GM18951 (cell line): ENCODE measurements at regions not wholly inside any gene's neighbourhood (a gene's known extent, or its start where the extent isn't known, plus 50 kb on each side); places are given as distances from the start of the nearest gene placed in this dataset.

Experiments
- POLR2A ChIP-seq: IDR thresholded peaks from 4 replicates; pipeline ENCODE4 v1.6.1; 2011; ENCODE audit warnings: mild to moderate bottlenecking; ENCODE audit not compliant: insufficient read length, insufficient read depth; ENCODE audit errors: extremely low read depth
- in situ Hi-C: fragments of 300-500 bp; cut with MboI; formaldehyde crosslinking; loops from one replicate; pipeline ENCODE4 v1.12.0; 2022; ENCODE audit warnings: low sequenced_read_pairs, mixed read lengths, inconsistent platforms; ENCODE audit not compliant: unreplicated experiment

DNA sequence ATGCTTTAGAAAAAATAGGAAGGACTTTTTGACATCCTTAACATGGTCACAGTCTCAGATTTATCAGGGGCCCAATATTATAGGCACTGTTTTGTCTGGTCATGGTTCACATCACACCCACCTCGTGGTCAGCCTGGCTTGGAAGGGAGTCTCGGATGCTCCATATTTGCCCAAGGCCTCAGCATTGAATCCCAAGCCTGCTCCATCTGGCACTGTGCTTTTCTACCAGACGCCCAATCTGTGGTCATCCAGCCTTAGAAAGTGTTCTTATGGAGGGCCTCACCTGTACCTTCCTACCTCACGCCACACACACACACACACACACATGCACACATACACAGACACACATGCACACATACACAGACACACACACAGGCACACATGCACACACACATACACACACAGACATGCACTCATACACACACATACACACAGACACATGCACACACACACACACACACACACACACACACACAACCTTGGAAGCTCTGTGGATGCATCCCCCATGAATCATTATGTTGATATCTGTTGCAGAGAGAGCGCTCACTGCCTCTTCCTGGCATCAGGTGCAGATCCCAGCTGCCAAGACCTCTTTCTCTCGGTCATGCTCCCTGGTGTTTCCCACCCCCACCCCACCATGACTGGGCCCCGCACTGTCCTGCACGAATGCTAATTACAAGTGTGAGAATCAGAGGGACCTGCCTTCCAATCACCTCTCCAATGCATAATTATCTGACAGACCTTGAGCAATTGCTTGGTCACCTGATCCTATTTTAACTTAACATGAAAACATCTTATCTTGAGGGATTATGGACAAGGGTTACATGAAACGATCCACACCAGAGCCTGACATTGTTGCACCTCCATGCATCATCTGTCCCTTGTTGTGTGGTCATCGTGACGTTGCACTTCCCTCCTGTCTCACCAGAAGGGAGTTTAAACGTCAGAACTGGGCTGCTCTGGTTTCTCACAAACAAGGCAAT, 122.7 kb upstream of the TMEM72 start:
- in situ Hi-C loops: no loop called here
- no peak for TF ChIP-seq POLR2A

- TF ChIP-seq POLR2A: no peak
- in situ Hi-C loops: no loop called here
Measured at GRCh38 chr10:44792119-44792775, 118.9 kb upstream of the TMEM72 start.

GRCh38 chr10:44799966-44800365, 111.2 kb upstream of the TMEM72 start:
- in situ Hi-C loops: no loop called here
- TF ChIP-seq POLR2A: no peak

GRCh38 chr10:44801383-44802327, 109.5 kb upstream of the TMEM72 start:
- in situ Hi-C loops: no loop called here
- TF ChIP-seq POLR2A: no peak

- in situ Hi-C loops: no loop called here
- TF ChIP-seq POLR2A: no peak
Measured at GRCh38 chr10:44803862-44804261, 107.3 kb upstream of the TMEM72 start.

DNA sequence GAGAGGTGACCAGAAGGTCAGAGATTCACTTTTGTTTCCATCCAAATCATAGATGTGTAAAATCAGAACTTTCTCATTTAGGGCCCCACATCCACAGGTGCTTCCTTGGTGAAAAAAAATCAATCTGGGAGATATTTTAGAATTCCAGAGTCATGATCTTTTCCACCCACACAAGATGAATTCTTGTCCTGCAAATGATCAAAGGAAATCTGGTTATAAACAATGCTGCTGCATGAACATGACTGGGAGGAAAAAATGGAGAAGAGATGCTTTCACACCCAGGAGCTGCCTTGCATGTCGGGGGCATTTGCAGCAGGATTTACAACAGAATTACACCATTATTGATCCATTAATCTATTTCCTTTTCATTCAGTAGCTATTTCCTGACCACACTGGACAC, 106.5 kb upstream of the TMEM72 start:
- TF ChIP-seq POLR2A: no peak
- in situ Hi-C loops: no loop called here

DNA sequence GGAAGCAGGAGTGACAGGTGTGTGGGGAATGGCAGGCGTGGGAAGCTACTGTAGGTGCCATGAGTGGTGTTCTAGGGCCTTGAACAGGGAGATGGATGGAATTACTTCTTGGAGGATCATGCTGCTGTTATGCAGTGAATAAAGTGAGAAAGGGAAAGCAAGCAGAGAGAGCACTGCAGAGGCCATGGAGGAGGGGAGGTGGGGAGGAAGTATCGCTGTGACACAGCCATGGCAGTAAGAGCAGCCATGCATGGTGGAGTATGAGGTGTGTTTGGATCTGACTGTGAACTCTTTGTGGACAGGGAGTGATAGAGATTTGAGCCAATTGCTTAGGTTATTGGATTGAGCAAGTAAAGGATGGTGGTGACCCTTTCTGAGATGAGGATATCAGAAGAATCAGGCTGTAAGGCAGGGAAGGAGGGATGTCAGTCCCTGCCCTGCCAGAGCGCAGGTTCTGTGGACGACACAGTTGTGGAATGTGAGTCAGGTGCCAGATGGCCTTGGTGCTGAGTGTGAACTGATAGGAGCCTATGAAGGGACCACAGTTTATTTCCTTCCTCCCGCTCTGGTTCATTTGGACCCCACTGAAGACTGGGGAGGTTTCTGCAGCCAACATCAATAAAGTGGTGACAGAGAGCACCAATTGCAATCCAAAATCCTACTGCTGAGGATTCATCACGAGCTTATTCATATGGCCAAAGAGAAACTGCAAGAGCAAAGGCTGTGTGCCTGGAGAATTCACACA, 105.5 kb upstream of the TMEM72 start:
- in situ Hi-C loops: no loop called here
- no peak for TF ChIP-seq POLR2A

DNA sequence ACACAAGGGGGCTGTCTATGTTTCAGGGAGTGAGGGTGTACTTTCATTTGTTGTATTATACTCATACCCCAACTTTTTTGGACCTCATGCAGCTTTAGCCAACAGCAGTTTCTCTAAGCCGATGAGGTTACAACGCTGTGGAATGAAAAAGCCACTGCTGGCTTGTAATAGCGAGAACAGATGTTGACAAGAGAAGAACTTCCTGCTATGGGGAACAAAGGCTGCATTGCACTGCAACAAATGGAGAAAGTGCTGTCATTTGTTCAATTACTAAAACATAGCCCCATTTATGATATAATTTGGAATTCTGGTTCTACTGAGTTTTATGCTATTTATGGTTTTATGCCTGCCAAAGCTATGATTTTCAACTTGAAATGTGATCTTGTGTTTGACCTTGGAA, 104.2 kb upstream of the TMEM72 start:
- in situ Hi-C loops: no loop called here
- no peak for TF ChIP-seq POLR2A

DNA sequence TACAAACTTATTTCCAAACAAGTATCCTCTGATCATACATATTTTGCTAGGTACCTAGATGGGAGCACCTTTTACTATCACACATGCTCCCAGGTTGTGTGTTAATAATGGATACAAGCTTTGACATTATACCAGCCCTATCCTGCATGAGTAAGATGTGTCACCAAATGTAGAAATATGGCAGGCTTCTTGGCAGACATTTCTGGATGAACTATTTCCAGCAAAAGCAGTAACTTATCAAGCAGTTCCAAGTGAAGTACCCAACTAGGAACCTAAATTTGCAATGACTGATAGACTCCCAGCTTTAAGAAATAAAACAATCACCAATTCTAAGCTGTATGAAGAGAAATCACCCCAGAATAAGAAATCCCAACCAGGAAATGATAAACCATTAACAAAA, 103.7 kb upstream of the TMEM72 start:
- no peak for TF ChIP-seq POLR2A
- in situ Hi-C loops: no loop called here

DNA sequence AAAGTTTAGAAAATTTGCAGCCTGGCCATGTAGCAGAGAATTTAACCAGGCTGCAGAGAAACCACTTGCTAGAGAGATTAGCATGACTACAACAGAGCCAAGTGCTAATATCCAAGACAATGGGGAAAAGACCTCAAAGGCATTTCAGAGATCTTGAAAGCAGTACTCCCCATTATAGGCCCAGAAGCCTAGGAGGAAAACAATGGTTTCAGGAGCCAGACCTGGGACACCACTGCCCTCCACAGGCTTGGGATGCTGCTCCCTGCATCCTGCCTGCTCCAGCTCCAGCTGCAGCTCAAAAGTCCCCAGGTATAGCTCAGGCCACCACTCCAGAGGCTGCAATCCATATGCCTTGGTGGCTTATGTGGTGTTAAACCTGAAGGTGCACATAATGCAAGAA, 101.5 kb upstream of the TMEM72 start:
- in situ Hi-C loops: no loop called here

GRCh38 chr10:44811072-44811471, 100.1 kb upstream of the TMEM72 start:
- in situ Hi-C loops: no loop called here
- no peak for TF ChIP-seq POLR2A

More for the DNA sequence above, 101.5 kb upstream of the TMEM72 start:
- TF ChIP-seq POLR2A: no peak

DNA sequence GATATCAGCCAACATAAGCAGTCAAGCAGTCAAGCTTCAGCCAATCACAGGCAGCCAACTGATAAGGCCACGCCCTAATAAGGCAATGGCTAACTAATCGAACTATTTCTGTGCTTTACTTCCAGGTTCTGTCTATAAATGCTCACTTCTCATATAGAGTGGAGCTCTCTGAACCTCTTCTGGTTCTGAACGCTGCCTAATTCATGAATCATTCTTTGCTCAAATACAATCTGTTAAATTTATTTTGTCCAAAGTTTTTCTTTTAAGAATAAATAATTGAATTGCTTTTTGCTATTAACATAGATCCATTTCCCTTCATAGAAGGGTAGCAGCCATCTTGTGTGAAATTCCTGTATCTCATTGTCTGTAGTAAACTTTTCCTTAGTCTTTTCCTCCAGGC, 97.9 kb upstream of the TMEM72 start:
- TF ChIP-seq POLR2A: no peak
- in situ Hi-C loops: no loop called here
